B cell (primary cell): ENCODE measurements at regions not wholly inside any gene's neighbourhood (a gene's known extent, or its start where the extent isn't known, plus 50 kb on each side); places are given as distances from the start of the nearest gene placed in this dataset.
"Not testable (repeated sequence)": the region's sequence is repeated elsewhere in the genome, so short reads cannot be mapped to it uniquely, and the experiment has no call there.

Source experiments
- ATAC-seq: fragments of 200-7000 bp; cut with Tn5 transposase; one replicate; pipeline ENCODE4 v1.10.0; 2021; ENCODE audit warnings: low read depth, mild to moderate bottlenecking, moderate number of reproducible peaks, moderate library complexity
- CTCF ChIA-PET: fragments of 350-600 bp; sonication (Branson Sonifier 250); formaldehyde crosslinking; loops from one replicate; lab custom pipeline; 2021; ENCODE audit warnings: antibody characterized with exemption, inconsistent platforms; lab: Charles Lee
- POLR2A ChIA-PET: fragments of 350-600 bp; sonication (Branson Sonifier 250); formaldehyde crosslinking; loops from one replicate; lab custom pipeline; 2021; ENCODE audit warnings: antibody characterized with exemption; lab: Charles Lee
- DNase-seq: peaks from one replicate; pipeline ENCODE4 v3.0.0; 2013
- H2AFZ ChIP-seq: 2 replicates; pipeline ENCODE4 v1.6.1; 2012; ENCODE audit warnings: mild to moderate bottlenecking, low read depth, low read length; ENCODE audit not compliant: insufficient read depth, poor library complexity, severe bottlenecking
- H3K27ac ChIP-seq, 2 donors: 1 replicate in 1 of 2; 2 replicates in 1 of 2; pipeline ENCODE4 v1.5.1; 2012 to 2013; ENCODE audit warnings: low read length in 2 of 2, mild to moderate bottlenecking in 2 of 2, moderate library complexity in 1 of 2
- H3K27me3 ChIP-seq, 4 experiments: fragments of 200-600 bp in 1 of 4; sonication (generic) in 1 of 4; replicated peaks in 1 of 4; 1 replicate in 2 of 4; 2 replicates in 2 of 4; pipeline versions ENCODE4 v1.6.1 to v1.7.0; 2013 to 2016; ENCODE audit warnings: low read length in 3 of 4, mild to moderate bottlenecking in 2 of 4, mixed read lengths in 1 of 4, moderate library complexity in 1 of 4; ENCODE audit not compliant: insufficient read depth in 4 of 4, control insufficient read depth in 3 of 4; ENCODE audit errors: control extremely low read depth in 1 of 4
- H3K36me3 ChIP-seq, 2 experiments: replicated peaks in 1 of 2; 1 replicate in 1 of 2; 2 replicates in 1 of 2; pipeline versions ENCODE4 v1.6.1 to v1.7.1; 2013; ENCODE audit warnings: low read length in 1 of 2; ENCODE audit not compliant: insufficient read depth in 2 of 2, control insufficient read depth in 1 of 2; ENCODE audit errors: control extremely low read depth in 1 of 2, extremely low read depth in 1 of 2
- H3K4me1 ChIP-seq, 2 donors: fragments of 200-600 bp in 1 of 2; sonication (generic) in 1 of 2; 1 replicate in 1 of 2; 2 replicates in 1 of 2; pipeline versions ENCODE4 v1.5.1 to v1.6.1; 2013 to 2017; ENCODE audit warnings: low read length in 2 of 2; ENCODE audit not compliant: control insufficient read depth in 2 of 2, insufficient read depth in 2 of 2
- H3K4me2 ChIP-seq: replicated peaks from 2 replicates; pipeline ENCODE3; 2012; ENCODE audit warnings: mild to moderate bottlenecking, low read depth, low read length; ENCODE audit not compliant: poor library complexity, severe bottlenecking
- H3K4me3 ChIP-seq, 5 experiments: fragments of 200-600 bp in 1 of 5; sonication (generic) in 1 of 5; 1 replicate in 3 of 5; 2 replicates in 2 of 5; pipeline versions ENCODE4 v1.5.1 to v1.7.0; 2011 to 2016; ENCODE audit warnings: low read length in 4 of 5, mild to moderate bottlenecking in 4 of 5, low read depth in 2 of 5, control low read depth in 1 of 5, moderate library complexity in 1 of 5; ENCODE audit not compliant: insufficient read depth in 1 of 5; ENCODE audit errors: control extremely low read depth in 1 of 5, extremely low read depth in 1 of 5
- H3K79me2 ChIP-seq: fragments of 200-600 bp; sonication (generic); one replicate; pipeline ENCODE4 v1.6.0; 2016; ENCODE audit warnings: low read length; ENCODE audit not compliant: control insufficient read depth, insufficient read depth
- H3K9ac ChIP-seq: fragments of 200-600 bp; sonication (generic); 2 replicates; pipeline ENCODE4 v1.6.1; 2017; ENCODE audit warnings: mild to moderate bottlenecking, low read length, moderate library complexity
- H3K9me3 ChIP-seq, 3 donors: one replicate each; pipeline versions ENCODE4 v1.6.1 to v1.7.1; 2013; ENCODE audit warnings: low read length in 2 of 3; ENCODE audit not compliant: control insufficient read depth in 2 of 3, insufficient read depth in 1 of 3; ENCODE audit errors: control extremely low read depth in 1 of 3
- H4K20me1 ChIP-seq: 2 replicates; pipeline ENCODE4 v1.6.0; 2012; ENCODE audit warnings: mild to moderate bottlenecking, low read length; ENCODE audit not compliant: insufficient read depth, control insufficient read depth, poor library complexity, severe bottlenecking
- H3K27ac Mint-ChIP-seq: one replicate; pipeline ENCODE4 v1.8.0; 2021; ENCODE audit warnings: mixed read lengths
- H3K27me3 Mint-ChIP-seq: one replicate; pipeline ENCODE4 v1.8.0; 2021; ENCODE audit warnings: mixed read lengths
- H3K4me1 Mint-ChIP-seq: one replicate; pipeline ENCODE4 v1.8.0; 2021; ENCODE audit warnings: mixed read lengths
- H3K4me3 Mint-ChIP-seq: one replicate; pipeline ENCODE4 v1.8.0; 2021; ENCODE audit warnings: mixed read lengths
- H3K9me3 Mint-ChIP-seq: one replicate; pipeline ENCODE4 v1.8.0; 2022; ENCODE audit warnings: mixed read lengths; ENCODE audit not compliant: insufficient read depth
- CTCF ChIP-seq: fragments of 200-600 bp; IDR thresholded peaks from one replicate; pipeline ENCODE4 v1.8.0; 2022; ENCODE audit warnings: antibody characterized with exemption, mild to moderate bottlenecking
- EZH2 ChIP-seq: IDR thresholded peaks from 2 replicates; pipeline ENCODE4 v1.6.1; 2012; ENCODE audit warnings: borderline replicate concordance, low read depth, mild to moderate bottlenecking, moderate library complexity, low read length; ENCODE audit not compliant: insufficient read depth, poor library complexity, severe bottlenecking
- WGBS: methylation state at CpG from one replicate; pipeline ENCODE4 v1.1.5; 2013; ENCODE audit warnings: missing lambda C conversion rate; ENCODE audit not compliant: insufficient coverage; 5-methylcytosine and 5-hydroxymethylcytosine counted together
- intact Hi-C: fragments of 100-400 bp; cut with micrococcal nuclease; formaldehyde crosslinking; loops from one replicate; pipeline ENCODE4 v1.10.0; 2022

- Histone ChIP-seq H4K20me1 (no peaks in the 10 kb centered on the region), H3K27ac (no peak overlapping the region), H3K9ac (no peak overlapping the region), H3K27me3 (no peaks in the 10 kb centered on the region), H3K4me2 (no peak overlapping the region), H3K36me3 (no peaks in the 10 kb centered on the region), H3K9me3 (peaks cover 0 to 4% (median 0%) of the 10 kb centered on the region in 3 donors), H3K4me1 (no peaks in the 10 kb centered on the region), H3K4me3 (no peak overlapping the region), H2AFZ (no peak overlapping the region), H3K79me2 (no peaks in the 10 kb centered on the region)
- ChIA-PET CTCF (no interaction called here), POLR2A (no interaction called here)
- Mint-ChIP-seq H3K4me1 (no peaks in the 10 kb centered on the region), H3K27me3 (peaks cover 5% of the 10 kb centered on the region), H3K4me3 (no peak overlapping the region), H3K9me3 (no peaks in the 10 kb centered on the region), H3K27ac (no peak overlapping the region)
- DNase-seq = no peak
- intact Hi-C loops = no loop called here
- no CpG with 5 or more reads among the region's 4 CpGs for WGBS
- no peak for TF ChIP-seq EZH2
- TF ChIP-seq CTCF = no peak
- no peak for ATAC-seq
These were observed 148.0 kb upstream of the G2E3 start for GRCh38 chr14:30410986-30411385.

DNA sequence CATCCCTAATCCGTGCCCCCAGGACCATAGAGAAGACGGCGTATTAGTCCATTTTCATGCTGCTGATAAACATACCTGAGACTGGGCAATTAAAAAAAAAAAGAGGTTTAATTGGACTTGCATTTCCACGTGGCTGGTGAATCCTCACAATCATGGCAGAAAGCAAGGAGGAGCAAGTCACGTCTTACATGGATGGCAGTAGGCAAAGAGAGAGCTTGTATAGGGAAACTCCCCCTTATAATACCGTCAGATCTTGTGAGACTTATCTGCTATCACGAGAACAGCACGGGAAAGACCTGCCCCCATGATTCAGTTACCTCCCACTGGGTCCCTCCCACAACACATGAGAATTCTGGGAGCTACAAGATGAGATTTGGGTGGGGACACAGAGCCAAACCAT, 145.8 kb upstream of the G2E3 start:
- WGBS = 80% methylated on average over 3 of the region's 8 CpGs
- H3K4me2 ChIP-seq, H3K4me3 ChIP-seq, H3K4me1 ChIP-seq, POLR2A ChIA-PET, H3K4me3 Mint-ChIP-seq, H3K79me2 ChIP-seq, H4K20me1 ChIP-seq, H3K27ac ChIP-seq, H3K9me3 Mint-ChIP-seq, H3K9ac ChIP-seq, H3K27me3 Mint-ChIP-seq, intact Hi-C loops, H2AFZ ChIP-seq, H3K9me3 ChIP-seq, CTCF ChIA-PET, H3K4me1 Mint-ChIP-seq, H3K36me3 ChIP-seq, ATAC-seq, H3K27me3 ChIP-seq, H3K27ac Mint-ChIP-seq, DNase-seq: not testable (repeated sequence)
